Stimulated activated naive CD8-positive, alpha-beta T cell treated with anti-CD3 and anti-CD28 coated beads, Interleukin-15, amount 100 ng/mL, for 72 hours (primary cell): ENCODE measurements at regions not wholly inside any gene's neighbourhood (a gene's known extent, or its start where the extent isn't known, plus 50 kb on each side); places are given as distances from the start of the nearest gene placed in this dataset.

Source experiments
- ATAC-seq: fragments of 150-1000 bp; cut with Tn5 transposase; 2 replicates; pipeline ENCODE4 v1.10.0; 2021; ENCODE audit warnings: mild to moderate bottlenecking, moderate library complexity
- DNase-seq, 2 donors: peaks; one replicate each; pipeline ENCODE4 v3.0.0; 2021 to 2022
- H3K27ac Mint-ChIP-seq, 2 donors: one replicate each; pipeline ENCODE4 v1.8.0; 2022; ENCODE audit warnings: mild to moderate bottlenecking in 2 of 2, mixed read lengths in 2 of 2, moderate library complexity in 2 of 2
- H3K27me3 Mint-ChIP-seq: one replicate; pipeline ENCODE4 v1.8.0; 2022; ENCODE audit warnings: mixed read lengths
- H3K4me1 Mint-ChIP-seq: one replicate; pipeline ENCODE4 v1.8.0; 2022; ENCODE audit warnings: mild to moderate bottlenecking, mixed read lengths
- H3K4me3 Mint-ChIP-seq, 2 donors: one replicate each; pipeline ENCODE4 v1.8.0; 2022; ENCODE audit warnings: mild to moderate bottlenecking in 2 of 2, mixed read lengths in 2 of 2, moderate library complexity in 1 of 2
- H3K9me3 Mint-ChIP-seq, 2 donors: one replicate each; pipeline ENCODE4 v1.8.0; 2022; ENCODE audit warnings: mixed read lengths in 2 of 2

GRCh38 chr20:39631557-39631956 lies 669.4 kb downstream of the DHX35 start:
- Mint-ChIP-seq H3K27ac (no peak overlapping the region), H3K4me3 (no peak overlapping the region), H3K4me1 (no peaks in the 10 kb centered on the region), H3K27me3 (no peaks in the 10 kb centered on the region), H3K9me3 (no peaks in the 10 kb centered on the region)
- ATAC-seq (no peak), DNase-seq (no peak)

GRCh38 chr20:39630215-39630908 lies 668.2 kb downstream of the DHX35 start:
- ATAC-seq (no peak), DNase-seq (no peak)
- no peak overlapping the region for H3K27ac Mint-ChIP-seq
- H3K4me3 Mint-ChIP-seq = no peak overlapping the region
- H3K27me3 Mint-ChIP-seq = no peaks in the 10 kb centered on the region
- H3K9me3 Mint-ChIP-seq = no peaks in the 10 kb centered on the region
- H3K4me1 Mint-ChIP-seq = no peaks in the 10 kb centered on the region

GRCh38 chr20:39627765-39628164 lies 665.6 kb downstream of the DHX35 start:
- Mint-ChIP-seq H3K27ac (no peak overlapping the region), H3K4me3 (no peak overlapping the region), H3K9me3 (peaks cover 0 to 4% of the 10 kb centered on the region in 2 donors), H3K27me3 (no peaks in the 10 kb centered on the region), H3K4me1 (no peaks in the 10 kb centered on the region)
- ATAC-seq = no peak
- no peak for DNase-seq

- DNase-seq (no peak), ATAC-seq (no peak)
- H3K4me3 Mint-ChIP-seq = no peak overlapping the region
- no peaks in the 10 kb centered on the region for H3K27me3 Mint-ChIP-seq
- H3K9me3 Mint-ChIP-seq = peaks cover 0 to 4% of the 10 kb centered on the region in 2 donors
- no peaks in the 10 kb centered on the region for H3K4me1 Mint-ChIP-seq
- no peak overlapping the region for H3K27ac Mint-ChIP-seq
Observed at GRCh38 chr20:39624316-39624715, 662.2 kb downstream of the DHX35 start.

- H3K4me1 Mint-ChIP-seq = no peaks in the 10 kb centered on the region
- no peak for DNase-seq
- H3K4me3 Mint-ChIP-seq = no peak overlapping the region
- no peaks in the 10 kb centered on the region for H3K27me3 Mint-ChIP-seq
- peaks cover 0 to 4% of the 10 kb centered on the region in 2 donors for H3K9me3 Mint-ChIP-seq
- no peak overlapping the region for H3K27ac Mint-ChIP-seq
- ATAC-seq = no peak
Observed at GRCh38 chr20:39623584-39624234, 661.6 kb downstream of the DHX35 start.

GRCh38 chr20:39619271-39619785 lies 657.2 kb downstream of the DHX35 start:
- Mint-ChIP-seq H3K4me1 (no peaks in the 10 kb centered on the region), H3K27me3 (no peaks in the 10 kb centered on the region), H3K4me3 (no peak overlapping the region), H3K27ac (no peak overlapping the region), H3K9me3 (peaks cover 0 to 4% of the 10 kb centered on the region in 2 donors)
- DNase-seq (no peak), ATAC-seq (no peak)

GRCh38 chr20:39611901-39612300 lies 649.8 kb downstream of the DHX35 start:
- Mint-ChIP-seq H3K27me3 (no peaks in the 10 kb centered on the region), H3K4me1 (no peaks in the 10 kb centered on the region), H3K9me3 (peaks cover 6 to 10% of the 10 kb centered on the region in 2 donors), H3K27ac (no peak overlapping the region), H3K4me3 (no peak overlapping the region)
- ATAC-seq (no peak), DNase-seq (no peak)

- no peak overlapping the region for H3K27ac Mint-ChIP-seq
- H3K27me3 Mint-ChIP-seq = peaks cover 7% of the 10 kb centered on the region
- no peak for DNase-seq
- ATAC-seq = no peak
- peaks cover 4 to 6% of the 10 kb centered on the region in 2 donors for H3K9me3 Mint-ChIP-seq
- H3K4me1 Mint-ChIP-seq = no peaks in the 10 kb centered on the region
- H3K4me3 Mint-ChIP-seq = no peak overlapping the region
Observed at GRCh38 chr20:39607141-39607540, 645.0 kb downstream of the DHX35 start.

GRCh38 chr20:39605908-39606307 lies 643.8 kb downstream of the DHX35 start:
- no peak overlapping the region for H3K4me3 Mint-ChIP-seq
- DNase-seq (no peak), ATAC-seq (no peak)
- H3K27ac Mint-ChIP-seq = no peak overlapping the region
- no peaks in the 10 kb centered on the region for H3K4me1 Mint-ChIP-seq
- peaks cover 0 to 4% of the 10 kb centered on the region in 2 donors for H3K9me3 Mint-ChIP-seq
- H3K27me3 Mint-ChIP-seq = peaks cover 7% of the 10 kb centered on the region

- DNase-seq = no peak
- no peak for ATAC-seq
- H3K4me3 Mint-ChIP-seq = no peak overlapping the region
- H3K27me3 Mint-ChIP-seq = peaks cover 7% of the 10 kb centered on the region
- peaks cover 0 to 4% of the 10 kb centered on the region in 2 donors for H3K9me3 Mint-ChIP-seq
- H3K27ac Mint-ChIP-seq = no peak overlapping the region
- no peaks in the 10 kb centered on the region for H3K4me1 Mint-ChIP-seq
Observed at GRCh38 chr20:39605361-39605760, 643.2 kb downstream of the DHX35 start.

- H3K27me3 Mint-ChIP-seq = peaks cover 7% of the 10 kb centered on the region
- peaks cover 0 to 5% of the 10 kb centered on the region in 2 donors for H3K9me3 Mint-ChIP-seq
- no peak for ATAC-seq
- no peak overlapping the region for H3K4me3 Mint-ChIP-seq
- no peaks in the 10 kb centered on the region for H3K4me1 Mint-ChIP-seq
- no peak for DNase-seq
- H3K27ac Mint-ChIP-seq = no peak overlapping the region
Observed at GRCh38 chr20:39603219-39603618, 641.1 kb downstream of the DHX35 start.

GRCh38 chr20:39602649-39603048 lies 640.5 kb downstream of the DHX35 start:
- no peak overlapping the region for H3K4me3 Mint-ChIP-seq
- ATAC-seq (no peak), DNase-seq (no peak)
- peaks cover 7% of the 10 kb centered on the region for H3K27me3 Mint-ChIP-seq
- H3K4me1 Mint-ChIP-seq = no peaks in the 10 kb centered on the region
- H3K27ac Mint-ChIP-seq = no peak overlapping the region
- H3K9me3 Mint-ChIP-seq = peaks cover 0 to 6% of the 10 kb centered on the region in 2 donors

- no peak overlapping the region for H3K4me3 Mint-ChIP-seq
- ATAC-seq (no peak), DNase-seq (no peak)
- peaks cover 7% of the 10 kb centered on the region for H3K27me3 Mint-ChIP-seq
- peaks cover 0 to 6% of the 10 kb centered on the region in 2 donors for H3K9me3 Mint-ChIP-seq
- H3K27ac Mint-ChIP-seq = no peak overlapping the region
- H3K4me1 Mint-ChIP-seq = no peaks in the 10 kb centered on the region
Observed at GRCh38 chr20:39600871-39601270, 638.7 kb downstream of the DHX35 start.

- no peaks in the 10 kb centered on the region for H3K4me1 Mint-ChIP-seq
- no peak overlapping the region for H3K27ac Mint-ChIP-seq
- no peak overlapping the region for H3K4me3 Mint-ChIP-seq
- no peak for DNase-seq
- peaks cover 0 to 6% of the 10 kb centered on the region in 2 donors for H3K9me3 Mint-ChIP-seq
- H3K27me3 Mint-ChIP-seq = peaks cover 7% of the 10 kb centered on the region
- ATAC-seq = no peak
Observed at GRCh38 chr20:39600156-39600555, 638.0 kb downstream of the DHX35 start.

- ATAC-seq = no peak
- no peak overlapping the region for H3K4me3 Mint-ChIP-seq
- no peaks in the 10 kb centered on the region for H3K27me3 Mint-ChIP-seq
- DNase-seq = no peak
- H3K4me1 Mint-ChIP-seq = no peaks in the 10 kb centered on the region
- H3K27ac Mint-ChIP-seq = no peak overlapping the region
- peaks cover 0 to 6% of the 10 kb centered on the region in 2 donors for H3K9me3 Mint-ChIP-seq
Observed at GRCh38 chr20:39596554-39596953, 634.4 kb downstream of the DHX35 start.

GRCh38 chr20:39592371-39592770 lies 630.2 kb downstream of the DHX35 start:
- DNase-seq = no peak
- Mint-ChIP-seq H3K4me3 (no peak overlapping the region), H3K27me3 (peaks cover 8% of the 10 kb centered on the region), H3K9me3 (peaks cover 0 to 5% of the 10 kb centered on the region in 2 donors), H3K27ac (no peak overlapping the region), H3K4me1 (no peaks in the 10 kb centered on the region)
- ATAC-seq = no peak
